Bronchial epithelial cell (primary cell): ENCODE measurements at regions not wholly inside any gene's neighbourhood (a gene's known extent, or its start where the extent isn't known, plus 50 kb on each side); places are given as distances from the start of the nearest gene placed in this dataset.

Experiments used
- DNase-seq: peaks from one replicate; pipeline ENCODE4 v3.0.0-alpha.2; 2010; ENCODE audit warnings: low read depth
- FAIRE-seq: peaks from 2 replicates; lab custom pipeline; 2011; peaks lifted over from hg19 to GRCh38; lab: Jason Lieb, UNC
- H3K27me3 ChIP-seq: 2 replicates; pipeline ENCODE4 v1.5.1; 2011; ENCODE audit warnings: low read length; ENCODE audit not compliant: control insufficient read depth, insufficient read depth
- H3K36me3 ChIP-seq: 2 replicates; pipeline ENCODE4 v1.5.1; 2011; ENCODE audit warnings: low read length; ENCODE audit not compliant: control insufficient read depth, insufficient read depth
- H3K4me3 ChIP-seq: 2 replicates; pipeline ENCODE4 v1.5.1; 2011; ENCODE audit warnings: mild to moderate bottlenecking, low read depth, low read length, control low read depth
- CTCF ChIP-seq: IDR thresholded peaks from 2 replicates; pipeline ENCODE4 v1.5.1; 2011; ENCODE audit warnings: mild to moderate bottlenecking, moderate library complexity, low read length, control low read depth, inconsistent platforms; ENCODE audit not compliant: insufficient read depth, severe bottlenecking

- no peak for FAIRE-seq
- DNase-seq: no peak
- no peak overlapping the region for H3K4me3 ChIP-seq
- H3K27me3 ChIP-seq: no peaks in the 10 kb centered on the region
- no peak for TF ChIP-seq CTCF
- H3K36me3 ChIP-seq: no peaks in the 10 kb centered on the region
Observed at GRCh38 chr2:52386433-52387030, 1354.6 kb upstream of the NRXN1 start.

GRCh38 chr2:52383541-52383940 lies 1351.6 kb upstream of the NRXN1 start:
- H3K27me3 ChIP-seq: no peaks in the 10 kb centered on the region
- DNase-seq: peak; percentile 3
- H3K4me3 ChIP-seq: no peak overlapping the region
- no peak for TF ChIP-seq CTCF
- no peaks in the 10 kb centered on the region for H3K36me3 ChIP-seq
- FAIRE-seq: no peak

GRCh38 chr2:52369178-52369577 lies 1337.2 kb upstream of the NRXN1 start:
- peak; percentile 59 for DNase-seq
- H3K4me3 ChIP-seq: no peak overlapping the region
- no peaks in the 10 kb centered on the region for H3K36me3 ChIP-seq
- no peak for FAIRE-seq
- no peak for TF ChIP-seq CTCF
- H3K27me3 ChIP-seq: no peaks in the 10 kb centered on the region

- FAIRE-seq: no peak
Observed at GRCh38 chr2:52368141-52368540, 1336.2 kb upstream of the NRXN1 start.

GRCh38 chr2:52365946-52366345 lies 1334.0 kb upstream of the NRXN1 start:
- no peak for DNase-seq
- Histone ChIP-seq H3K27me3 (no peaks in the 10 kb centered on the region), H3K4me3 (no peak overlapping the region), H3K36me3 (no peaks in the 10 kb centered on the region)
- no peak for TF ChIP-seq CTCF
- no peak for FAIRE-seq

More at GRCh38 chr2:52368141-52368540, 1336.2 kb upstream of the NRXN1 start:
- Histone ChIP-seq H3K4me3 (no peak overlapping the region), H3K36me3 (no peaks in the 10 kb centered on the region), H3K27me3 (no peaks in the 10 kb centered on the region)
- no peak for DNase-seq
- TF ChIP-seq CTCF: no peak

- FAIRE-seq: no peak
- no peak for DNase-seq
- TF ChIP-seq CTCF: no peak
- no peak overlapping the region for H3K4me3 ChIP-seq
- no peaks in the 10 kb centered on the region for H3K36me3 ChIP-seq
- no peaks in the 10 kb centered on the region for H3K27me3 ChIP-seq
Observed at GRCh38 chr2:52356556-52356955, 1324.6 kb upstream of the NRXN1 start.
